Heart right ventricle (tissue), 16 donors: ENCODE measurements at regions not wholly inside any gene's neighbourhood (a gene's known extent, or its start where the extent isn't known, plus 50 kb on each side); places are given as distances from the start of the nearest gene placed in this dataset.

ENCODE experiments used
- ATAC-seq, 8 donors: fragments of 200-7000 bp; cut with Tn5 transposase; one replicate each; pipeline ENCODE4 v1.9.1; 2020; ENCODE audit warnings: mild to moderate bottlenecking in 8 of 8, moderate library complexity in 8 of 8, moderate number of reproducible peaks in 1 of 8
- DNase-seq, 2 donors: peaks; one replicate each; pipeline ENCODE4 v3.0.0-alpha.2; 2020
- H3K27ac ChIP-seq, 10 donors: fragments of 200-600 bp; sonication (generic) in 2 of 10; one replicate each; pipeline versions ENCODE4 v1.5.0 to v1.8.0; 2020 to 2022; ENCODE audit warnings: mild to moderate bottlenecking in 3 of 10
- H3K27me3 ChIP-seq, 7 donors: fragments of 200-600 bp; one replicate each; pipeline ENCODE4 v1.8.0; 2021 to 2022; ENCODE audit warnings: mild to moderate bottlenecking in 2 of 7
- H3K36me3 ChIP-seq, 9 donors: fragments of 200-600 bp; sonication (generic) in 1 of 9; one replicate each; pipeline versions ENCODE4 v1.5.0 to v1.8.0; 2020 to 2022; ENCODE audit warnings: mild to moderate bottlenecking in 2 of 9
- H3K4me1 ChIP-seq, 9 donors: fragments of 200-600 bp; sonication (generic) in 1 of 9; one replicate each; pipeline versions ENCODE4 v1.5.0 to v1.8.0; 2020 to 2022; ENCODE audit warnings: mild to moderate bottlenecking in 4 of 9
- H3K4me3 ChIP-seq, 10 donors: fragments of 200-600 bp; sonication (generic) in 2 of 10; one replicate each; pipeline versions ENCODE4 v1.5.0 to v1.8.0; 2020 to 2022; ENCODE audit warnings: mild to moderate bottlenecking in 7 of 10, moderate library complexity in 2 of 10
- H3K9me3 ChIP-seq, 11 donors: fragments of 200-600 bp in 10 of 11; sonication (generic) in 2 of 11; one replicate each; pipeline versions ENCODE4 v1.5.0 to v1.8.0; 2013 to 2022; ENCODE audit warnings: mild to moderate bottlenecking in 2 of 11, control low read depth in 1 of 11, moderate library complexity in 1 of 11
- WGBS, 2 donors: extraction: QIAGEN DNeasy Blood & Tissue Kit; methylation state at CpG; one replicate each; pipeline ENCODE4 v1.1.7; 2013; ENCODE audit warnings: inconsistent platforms in 1 of 2; 5-methylcytosine and 5-hydroxymethylcytosine counted together
- intact Hi-C, 10 donors: fragments of 100-400 bp; cut with DNase I; formaldehyde crosslinking; loops; one replicate each; pipeline versions ENCODE4 v1.11.1 to v1.14.2; 2022
- TF ChIP-seq, protein P1 (sequence below), 9 donors: fragments of 200-600 bp; sonication (generic) in 2 of 9; IDR thresholded peaks; one replicate each; pipeline versions ENCODE4 v1.5.0 to v1.8.0; 2021 to 2022; ENCODE audit warnings: antibody characterized with exemption in 9 of 9, mild to moderate bottlenecking in 5 of 9, moderate library complexity in 1 of 9
- donor health status: Arrhythmogenic right ventricular cardiomyopathy.
- donor health status: ischemic (EF 13 %, LVEDD 7.1; RV severe dilation, severe dysfunction).
- donor health status: healthy with polysubstance abuse.
- donor health status: DM: no; HTN: yes; CAD: no.
- donor health status: DM: no; HTN: no; CAD: no.
- donor health status: ischemic (EF 25% LVEDD 6.9; RV normal size, moderate dysfunction).
- donor health status: ischemic (EF 25% LVEDD 5.7; RV mildly dilated, moderate dysfunction).
- donor health status: healthy.
- donor health status: DM: yes; HTN: yes; CAD: no.
- donor health status: Ischemic cardiomyopathy.
- donor health status: ischemic (EF 35%, LVEDD 5.7; RV mildly dilated, moderate dysfunction).
- donor health status: nonischemic (EF 11% LVEDD 7.7; RV severe dilation, severe dysfunction).
- donor health status: DM: yes; HTN: yes; CAD: no.
- donor health status: PGD.
- donor health status: ischemic (EF 29% LVEDD 5.4; RV normal size, mild dysfunction).
- donor health status: nonischemic (EF 23%, LVEDD 6.1; RV moderate dilation, normal function).

DNA sequence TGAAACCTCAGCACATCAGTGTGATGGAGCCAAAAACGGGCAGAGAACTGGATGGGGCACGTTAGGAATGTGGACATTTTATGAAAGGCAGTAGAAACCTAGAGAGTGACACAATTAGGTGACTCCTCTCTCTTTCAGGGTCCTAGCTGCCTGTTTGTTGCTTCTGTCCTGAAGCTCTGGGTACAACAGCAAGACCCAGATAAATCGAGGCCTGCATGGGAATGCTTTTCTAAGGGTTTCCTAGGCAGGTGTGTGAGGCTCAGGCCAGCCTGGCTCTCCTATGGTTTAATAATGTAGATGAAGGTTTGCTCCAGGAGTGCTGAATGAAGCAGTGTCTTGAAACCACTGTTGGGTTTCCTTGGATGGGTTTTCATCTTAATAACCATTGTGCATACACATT is 517.1 kb upstream of the RAB6C start:
- no peaks in the 10 kb centered on the region for H3K4me1 ChIP-seq
- no peak for DNase-seq
- TF ChIP-seq, protein P1, sequence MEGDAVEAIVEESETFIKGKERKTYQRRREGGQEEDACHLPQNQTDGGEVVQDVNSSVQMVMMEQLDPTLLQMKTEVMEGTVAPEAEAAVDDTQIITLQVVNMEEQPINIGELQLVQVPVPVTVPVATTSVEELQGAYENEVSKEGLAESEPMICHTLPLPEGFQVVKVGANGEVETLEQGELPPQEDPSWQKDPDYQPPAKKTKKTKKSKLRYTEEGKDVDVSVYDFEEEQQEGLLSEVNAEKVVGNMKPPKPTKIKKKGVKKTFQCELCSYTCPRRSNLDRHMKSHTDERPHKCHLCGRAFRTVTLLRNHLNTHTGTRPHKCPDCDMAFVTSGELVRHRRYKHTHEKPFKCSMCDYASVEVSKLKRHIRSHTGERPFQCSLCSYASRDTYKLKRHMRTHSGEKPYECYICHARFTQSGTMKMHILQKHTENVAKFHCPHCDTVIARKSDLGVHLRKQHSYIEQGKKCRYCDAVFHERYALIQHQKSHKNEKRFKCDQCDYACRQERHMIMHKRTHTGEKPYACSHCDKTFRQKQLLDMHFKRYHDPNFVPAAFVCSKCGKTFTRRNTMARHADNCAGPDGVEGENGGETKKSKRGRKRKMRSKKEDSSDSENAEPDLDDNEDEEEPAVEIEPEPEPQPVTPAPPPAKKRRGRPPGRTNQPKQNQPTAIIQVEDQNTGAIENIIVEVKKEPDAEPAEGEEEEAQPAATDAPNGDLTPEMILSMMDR (IDR thresholded peaks at IDR 0.05) = no peak
- no peak for ATAC-seq
- no peak overlapping the region for H3K4me3 ChIP-seq
- 81 to 82% methylated on average over 3 of the region's 3 CpGs for WGBS, 2 donors
- intact Hi-C loops = no loop called here
- peaks cover 0 to 10% (median 0%) of the 10 kb centered on the region in 7 donors for H3K27me3 ChIP-seq
- no peaks in the 10 kb centered on the region for H3K9me3 ChIP-seq
- H3K36me3 ChIP-seq = no peaks in the 10 kb centered on the region
- H3K27ac ChIP-seq = no peak overlapping the region

DNA sequence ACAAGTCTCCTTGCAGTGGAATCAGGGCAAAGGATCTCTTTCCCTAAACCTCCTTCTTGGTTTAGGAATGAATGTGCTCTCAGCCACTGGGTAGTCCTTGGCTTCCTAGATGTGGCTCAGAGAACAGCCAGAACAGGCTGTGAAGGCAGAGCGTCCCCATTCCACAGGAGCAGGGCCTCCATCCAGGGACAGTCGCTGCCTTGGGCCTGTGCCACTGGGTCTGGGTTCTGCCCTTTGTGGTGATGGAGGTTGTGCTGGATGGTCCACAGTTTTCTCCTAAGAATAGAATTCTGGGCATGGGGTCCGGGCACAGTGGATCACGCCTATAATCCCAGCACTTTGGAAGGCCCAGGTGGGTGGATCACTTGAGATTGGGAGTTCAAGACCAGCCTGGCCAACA is 516.5 kb upstream of the RAB6C start:
- no peak for ATAC-seq
- no peak for DNase-seq
- Histone ChIP-seq H3K4me3 (no peak overlapping the region), H3K9me3 (no peaks in the 10 kb centered on the region), H3K36me3 (no peaks in the 10 kb centered on the region), H3K27me3 (peaks cover 0 to 10% (median 0%) of the 10 kb centered on the region in 7 donors), H3K27ac (no peak overlapping the region), H3K4me1 (no peaks in the 10 kb centered on the region)
- intact Hi-C loops = no loop called here
- 89 to 90% methylated on average over 4 of the region's 4 CpGs for WGBS, 2 donors
- TF ChIP-seq, protein P1 (IDR thresholded peaks at IDR 0.05) = no peak

DNA sequence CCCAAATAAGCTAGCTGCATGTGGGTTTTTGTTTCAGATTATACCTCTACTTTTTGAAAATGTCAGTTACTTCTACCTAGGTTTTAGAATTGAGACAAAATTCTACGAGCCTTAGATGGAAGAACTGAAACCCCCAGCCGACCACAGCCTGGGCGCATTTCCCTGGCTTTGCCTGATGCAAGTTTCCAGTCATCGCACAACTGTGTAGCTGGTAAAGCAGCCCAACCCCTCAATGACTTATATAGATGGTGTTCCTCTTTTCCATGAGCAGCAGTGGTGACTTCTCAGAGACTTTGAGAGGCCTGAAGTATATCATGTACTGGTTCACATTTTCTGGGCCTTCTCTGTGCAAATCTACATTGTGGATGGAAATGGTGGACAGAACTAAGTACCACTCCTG is 515.4 kb upstream of the RAB6C start:
- Histone ChIP-seq H3K4me1 (no peaks in the 10 kb centered on the region), H3K27ac (no peak overlapping the region), H3K9me3 (no peaks in the 10 kb centered on the region), H3K27me3 (peaks cover 0 to 10% (median 0%) of the 10 kb centered on the region in 7 donors), H3K36me3 (no peaks in the 10 kb centered on the region), H3K4me3 (no peak overlapping the region)
- DNase-seq (no peak), ATAC-seq (peak in 1 of 8 donors; percentile 9)
- WGBS, 2 donors = 93% methylated on average over 4 of the region's 4 CpGs
- intact Hi-C loops = no loop called here
- TF ChIP-seq, protein P1 (IDR thresholded peaks at IDR 0.05) = no peak

DNA sequence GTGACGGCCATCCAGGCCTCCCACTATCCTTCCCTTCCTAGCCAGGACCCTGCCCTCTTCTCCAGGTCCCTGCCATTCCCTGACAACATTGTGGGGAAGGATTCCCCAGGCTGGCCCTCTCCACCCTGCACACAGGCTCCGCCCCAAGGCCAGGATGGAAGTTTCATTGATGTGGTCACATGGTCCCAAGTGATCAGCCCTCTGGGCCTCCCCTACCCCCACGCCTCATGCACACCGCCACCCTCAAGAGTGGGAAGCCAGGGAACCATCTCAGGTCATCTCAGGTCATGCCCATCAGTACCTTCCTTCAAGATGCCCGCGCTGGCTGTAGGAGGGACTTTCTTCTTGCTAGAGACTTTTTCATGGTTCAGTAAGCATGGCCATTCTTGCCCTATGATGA is 514.8 kb upstream of the RAB6C start:
- Histone ChIP-seq H3K9me3 (no peaks in the 10 kb centered on the region), H3K27me3 (peaks cover 0 to 10% (median 0%) of the 10 kb centered on the region in 7 donors), H3K4me3 (no peak overlapping the region), H3K27ac (no peak overlapping the region), H3K36me3 (no peaks in the 10 kb centered on the region), H3K4me1 (no peaks in the 10 kb centered on the region)
- 71 to 93% methylated on average over 6 of the region's 6 CpGs for WGBS, 2 donors
- TF ChIP-seq, protein P1 (IDR thresholded peaks at IDR 0.05) = no peak
- DNase-seq = no peak
- ATAC-seq = no peak
- intact Hi-C loops = no loop called here
